ENCODE measurements at regions not wholly inside any gene's neighbourhood (a gene's known extent, or its start where the extent isn't known, plus 50 kb on each side); places are given as distances from the start of the nearest gene placed in this dataset.

- TF ChIP-seq CTCF (conservative IDR thresholded peaks at IDR 0.05; ENCODE audit: low read length) (no peak), EZH2phosphoT487 (IDR thresholded peaks at IDR 0.05; ENCODE audit: borderline replicate concordance) (no peak)
Observed at GRCh38 chr1:203930342-203930741, 68.9 kb downstream of the SNRPE start.
